SK-N-SH treated with all-trans-retinoic acid at 6 μM for 48 hours (cell line): ENCODE measurements at regions not wholly inside any gene's neighbourhood (a gene's known extent, or its start where the extent isn't known, plus 50 kb on each side); places are given as distances from the start of the nearest gene placed in this dataset.
"Not testable (repeated sequence)": the region's sequence is repeated elsewhere in the genome, so short reads cannot be mapped to it uniquely, and the experiment has no call there.

Source experiments
- BACH2 ChIP-seq: fragments of 250-450 bp; sonication (Bioruptor Pico); IDR thresholded peaks from 2 replicates; pipeline ENCODE4 v1.9.0; 2021; ENCODE audit warnings: mild to moderate bottlenecking, borderline replicate concordance
- PATZ1 ChIP-seq: fragments of 250-450 bp; sonication (Bioruptor Pico); IDR thresholded peaks from 2 replicates; pipeline ENCODE4 v1.8.0; 2020; ENCODE audit warnings: mild to moderate bottlenecking, moderate library complexity, borderline replicate concordance
- RARB ChIP-seq: fragments of 250-450 bp; sonication (Bioruptor Pico); IDR thresholded peaks from 2 replicates; pipeline ENCODE4 v1.8.0; 2021; ENCODE audit warnings: mild to moderate bottlenecking, moderate library complexity
- ZNF70 ChIP-seq: fragments of 450-650 bp; formaldehyde crosslinking; IDR thresholded peaks from 2 replicates; pipeline ENCODE4 v1.5.0; 2020; ENCODE audit warnings: mild to moderate bottlenecking, moderate library complexity

- not testable (repeated sequence) for TF ChIP-seq BACH2 (CRISPR knock-in tag); ZNF70 (CRISPR knock-in tag); PATZ1; RARB (CRISPR knock-in tag)
These were observed 115.2 kb downstream of the FAM72B start for GRCh38 chr1:121068738-121069499.
